Neural cell (in vitro differentiated cells): ENCODE measurements at regions not wholly inside any gene's neighbourhood (a gene's known extent, or its start where the extent isn't known, plus 50 kb on each side); places are given as distances from the start of the nearest gene placed in this dataset.

Experiments used
- H2AFZ ChIP-seq: fragments of 200-600, 300-800 bp; sonication (generic), shearing (Covaris generic); 2 replicates; pipeline ENCODE4 v1.6.0; 2014; ENCODE audit warnings: low read depth, mild to moderate bottlenecking, antibody characterized with exemption, low read length, moderate library complexity
- H3F3A ChIP-seq: fragments of 200-600 bp; shearing (Covaris generic); 2 replicates; pipeline ENCODE4 v1.6.1; 2016; ENCODE audit warnings: mild to moderate bottlenecking, moderate library complexity, mixed read lengths, antibody characterized with exemption, low read length; ENCODE audit not compliant: insufficient read depth, poor library complexity, severe bottlenecking
- H3K27ac ChIP-seq: fragments of 200-600, 300-800 bp; sonication (generic), shearing (Covaris generic); 2 replicates; pipeline ENCODE4 v1.5.1; 2014; ENCODE audit warnings: mild to moderate bottlenecking, low read length, moderate library complexity
- H3K27me3 ChIP-seq: fragments of 300-800, 200-600 bp; sonication (generic), shearing (Covaris generic); 2 replicates; pipeline ENCODE4 v1.6.0; 2014; ENCODE audit warnings: mild to moderate bottlenecking, low read depth, low read length, moderate library complexity; ENCODE audit not compliant: insufficient read depth
- H3K36me3 ChIP-seq: fragments of 300-800, 200-600 bp; sonication (generic), shearing (Covaris generic); 2 replicates; pipeline ENCODE4 v1.5.1; 2014; ENCODE audit warnings: mild to moderate bottlenecking, antibody characterized with exemption, low read length, moderate library complexity; ENCODE audit not compliant: insufficient read depth
- H3K4me2 ChIP-seq: fragments of 300-800, 200-600 bp; sonication (generic), shearing (Covaris generic); 2 replicates; pipeline ENCODE4 v1.6.0; 2014; ENCODE audit warnings: mild to moderate bottlenecking, low read length
- H3K4me3 ChIP-seq: fragments of 300-800, 200-600 bp; sonication (generic), shearing (Covaris generic); 2 replicates; pipeline ENCODE4 v1.5.1; 2014; ENCODE audit warnings: mild to moderate bottlenecking, low read length, moderate library complexity
- H3K79me2 ChIP-seq: fragments of 200-600 bp; shearing (Covaris generic); replicated peaks from 2 replicates; pipeline ENCODE4 v1.6.0; 2014; ENCODE audit warnings: mild to moderate bottlenecking, low read length, moderate library complexity; ENCODE audit not compliant: insufficient read depth
- H3K9ac ChIP-seq: fragments of 300-800, 200-600 bp; sonication (generic), shearing (Covaris generic); 2 replicates; pipeline ENCODE4 v1.6.1; 2016; ENCODE audit warnings: mild to moderate bottlenecking, low read length, mixed read lengths
- H3K9me2 ChIP-seq: fragments of 200-600 bp; shearing (Covaris generic); 2 replicates; pipeline ENCODE4 v1.6.1; 2016; ENCODE audit warnings: mild to moderate bottlenecking, low read length, mixed read lengths; ENCODE audit not compliant: insufficient read depth
- H3K9me3 ChIP-seq: fragments of 200-600, 300-800 bp; sonication (generic), shearing (Covaris generic); 2 replicates; pipeline ENCODE4 v1.6.1; 2016; ENCODE audit warnings: mild to moderate bottlenecking, mixed run types, low read length, moderate library complexity, mixed read lengths
- H4K20me1 ChIP-seq: fragments of 200-600 bp; shearing (Covaris generic); 2 replicates; pipeline ENCODE4 v1.6.1; 2016; ENCODE audit warnings: mild to moderate bottlenecking, mixed run types; ENCODE audit not compliant: insufficient read depth
- CTCF ChIP-seq: fragments of 450-650 bp; IDR thresholded peaks from 2 replicates; pipeline ENCODE4 v1.5.1; 2014; ENCODE audit warnings: antibody characterized with exemption, mild to moderate bottlenecking, moderate library complexity; ENCODE audit not compliant: poor library complexity, severe bottlenecking
- EP300 ChIP-seq: fragments of 450-650 bp; conservative IDR thresholded peaks from 2 replicates; pipeline ENCODE4 v1.6.1; 2014; ENCODE audit warnings: antibody characterized with exemption, mild to moderate bottlenecking, moderate library complexity; ENCODE audit not compliant: poor library complexity, severe bottlenecking
- EZH2 ChIP-seq: fragments of 200-600, 300-800 bp; shearing (Covaris generic), sonication (generic); IDR thresholded peaks from 2 replicates; pipeline ENCODE4 v1.6.1; 2014; ENCODE audit warnings: antibody characterized with exemption, low read length, borderline replicate concordance, mild to moderate bottlenecking; ENCODE audit not compliant: insufficient read depth, poor library complexity, severe bottlenecking
- MXI1 ChIP-seq: fragments of 450-650 bp; conservative IDR thresholded peaks from 2 replicates; pipeline ENCODE4 v1.6.1; 2014; ENCODE audit warnings: antibody characterized with exemption, mild to moderate bottlenecking; ENCODE audit not compliant: poor library complexity, severe bottlenecking
- POLR2AphosphoS5 ChIP-seq: IDR thresholded peaks from 2 replicates; pipeline ENCODE4 v1.6.1; 2012
- RAD21 ChIP-seq: fragments of 450-650 bp; conservative IDR thresholded peaks from 2 replicates; pipeline ENCODE4 v1.6.1; 2014; ENCODE audit warnings: antibody characterized with exemption, mild to moderate bottlenecking, moderate library complexity
- REST ChIP-seq: IDR thresholded peaks from 2 replicates; pipeline ENCODE4 v1.6.1; 2012; ENCODE audit warnings: borderline replicate concordance
- SMC3 ChIP-seq: fragments of 450-650 bp; conservative IDR thresholded peaks from 2 replicates; pipeline ENCODE4 v1.6.1; 2014; ENCODE audit warnings: antibody characterized with exemption, mild to moderate bottlenecking, moderate library complexity; ENCODE audit not compliant: poor library complexity
- TAF1 ChIP-seq: IDR thresholded peaks from 2 replicates; pipeline ENCODE4 v1.6.1; 2012; ENCODE audit warnings: low read depth

GRCh38 chr1:55697997-55698535 lies 482.9 kb upstream of the USP24 start:
- no peak overlapping the region for H3K4me2 ChIP-seq
- no peak overlapping the region for H2AFZ ChIP-seq
- H4K20me1 ChIP-seq = no peaks in the 10 kb centered on the region
- H3K79me2 ChIP-seq = no peaks in the 10 kb centered on the region
- TF ChIP-seq RAD21 (no peak), MXI1 (no peak), REST (no peak), CTCF (no peak), EZH2 (no peak), SMC3 (no peak), EP300 (no peak), POLR2AphosphoS5 (no peak), TAF1 (no peak)
- no peaks in the 10 kb centered on the region for H3K9me2 ChIP-seq
- no peaks in the 10 kb centered on the region for H3K27me3 ChIP-seq
- H3F3A ChIP-seq = no peaks in the 10 kb centered on the region
- H3K27ac ChIP-seq = no peak overlapping the region
- no peaks in the 10 kb centered on the region for H3K9me3 ChIP-seq
- H3K36me3 ChIP-seq = no peaks in the 10 kb centered on the region
- no peak overlapping the region for H3K4me3 ChIP-seq
- H3K9ac ChIP-seq = no peak overlapping the region

- Histone ChIP-seq H3K9me3 (no peaks in the 10 kb centered on the region), H4K20me1 (no peaks in the 10 kb centered on the region), H3K79me2 (no peaks in the 10 kb centered on the region), H3K36me3 (no peaks in the 10 kb centered on the region), H3K9me2 (no peaks in the 10 kb centered on the region), H3K4me2 (no peak overlapping the region), H3F3A (no peaks in the 10 kb centered on the region), H3K27ac (no peak overlapping the region), H3K27me3 (no peaks in the 10 kb centered on the region), H3K4me3 (no peak overlapping the region), H3K9ac (no peak overlapping the region), H2AFZ (no peak overlapping the region)
- TF ChIP-seq EP300 (no peak), TAF1 (no peak), REST (no peak), EZH2 (no peak), POLR2AphosphoS5 (no peak), RAD21 (no peak), SMC3 (no peak), CTCF (no peak), MXI1 (no peak)
These were observed 481.7 kb upstream of the USP24 start for GRCh38 chr1:55696891-55697290.
